DND-41 (cell line): ENCODE measurements at regions not wholly inside any gene's neighbourhood (a gene's known extent, or its start where the extent isn't known, plus 50 kb on each side); places are given as distances from the start of the nearest gene placed in this dataset.

ENCODE experiments used
- EZH2 ChIP-seq: IDR thresholded peaks from 3 replicates; pipeline ENCODE4 v1.6.1; 2012; ENCODE audit warnings: borderline replicate concordance, low read depth, mild to moderate bottlenecking, moderate library complexity, low read length, inconsistent platforms; ENCODE audit not compliant: severe bottlenecking
- TF ChIP-seq, protein P1 (sequence below): IDR thresholded peaks from 2 replicates; pipeline ENCODE4 v1.5.1; 2012; ENCODE audit warnings: borderline replicate concordance, low read length, moderate library complexity, mild to moderate bottlenecking; ENCODE audit not compliant: poor library complexity, severe bottlenecking; ENCODE audit errors: extremely low read depth

DNA sequence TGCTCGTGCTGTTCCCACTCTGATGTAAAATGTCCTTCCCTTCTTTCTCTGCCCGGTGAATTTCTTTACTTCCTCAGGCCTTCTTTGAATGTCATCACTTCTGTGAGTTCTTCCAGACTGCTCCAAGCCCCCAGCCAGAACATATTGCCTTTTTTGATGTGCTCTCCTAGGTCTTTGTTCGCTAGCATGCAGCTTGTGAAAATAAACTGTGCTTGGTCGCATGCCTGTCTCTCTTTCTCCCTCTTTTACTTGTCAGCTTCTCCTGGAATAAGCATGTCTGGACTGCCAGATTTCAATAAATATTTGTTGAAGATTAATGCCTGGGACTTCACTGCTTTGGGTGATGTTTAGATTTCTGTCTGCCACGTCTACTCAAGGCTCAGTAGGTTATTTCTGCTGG lies 82.7 kb upstream of the ARHGAP28 start:
- TF ChIP-seq, protein P1, sequence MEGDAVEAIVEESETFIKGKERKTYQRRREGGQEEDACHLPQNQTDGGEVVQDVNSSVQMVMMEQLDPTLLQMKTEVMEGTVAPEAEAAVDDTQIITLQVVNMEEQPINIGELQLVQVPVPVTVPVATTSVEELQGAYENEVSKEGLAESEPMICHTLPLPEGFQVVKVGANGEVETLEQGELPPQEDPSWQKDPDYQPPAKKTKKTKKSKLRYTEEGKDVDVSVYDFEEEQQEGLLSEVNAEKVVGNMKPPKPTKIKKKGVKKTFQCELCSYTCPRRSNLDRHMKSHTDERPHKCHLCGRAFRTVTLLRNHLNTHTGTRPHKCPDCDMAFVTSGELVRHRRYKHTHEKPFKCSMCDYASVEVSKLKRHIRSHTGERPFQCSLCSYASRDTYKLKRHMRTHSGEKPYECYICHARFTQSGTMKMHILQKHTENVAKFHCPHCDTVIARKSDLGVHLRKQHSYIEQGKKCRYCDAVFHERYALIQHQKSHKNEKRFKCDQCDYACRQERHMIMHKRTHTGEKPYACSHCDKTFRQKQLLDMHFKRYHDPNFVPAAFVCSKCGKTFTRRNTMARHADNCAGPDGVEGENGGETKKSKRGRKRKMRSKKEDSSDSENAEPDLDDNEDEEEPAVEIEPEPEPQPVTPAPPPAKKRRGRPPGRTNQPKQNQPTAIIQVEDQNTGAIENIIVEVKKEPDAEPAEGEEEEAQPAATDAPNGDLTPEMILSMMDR = no peak
- TF ChIP-seq EZH2 = no peak
